ENCODE measurements at regions not wholly inside any gene's neighbourhood (a gene's known extent, or its start where the extent isn't known, plus 50 kb on each side); places are given as distances from the start of the nearest gene placed in this dataset.
"Not testable (repeated sequence)": the region's sequence is repeated elsewhere in the genome, so short reads cannot be mapped to it uniquely, and the experiment has no call there.

GRCh38 chr18:46236156-46236555 lies 132.0 kb downstream of the HAUS1 start:
- H3K36me3 ChIP-seq (ENCODE audit: insufficient read depth, low read length): no peaks in the 10 kb centered on the region
- peaks cover 16% of the 10 kb centered on the region; the same call in 1 of the 2 replicates for H3K4me1 ChIP-seq (ENCODE audit: insufficient read depth, low read length)
- 85% methylated on average over 4 of the region's 4 CpGs for WGBS
- no peak overlapping the region for H3K4me3 ChIP-seq (ENCODE audit: low read length)
- no peak overlapping the region for H3K9ac ChIP-seq (ENCODE audit: low read depth, low read length)
- H3K9me3 ChIP-seq (ENCODE audit: insufficient read depth, low read depth, low read length): no peaks in the 10 kb centered on the region
- H3K27me3 ChIP-seq (ENCODE audit: insufficient read depth, low read length): no peaks in the 10 kb centered on the region
- H3K27ac ChIP-seq (ENCODE audit: low read depth, low read length): no peak overlapping the region

GRCh38 chr18:46237891-46238290 lies 133.7 kb downstream of the HAUS1 start:
- WGBS: 100% methylated on average over 1 of the region's 1 CpG

GRCh38 chr18:46239549-46239948 lies 135.4 kb downstream of the HAUS1 start:
- Histone ChIP-seq H3K27ac (ENCODE audit: low read depth, low read length) (no peak overlapping the region), H3K36me3 (ENCODE audit: insufficient read depth, low read length) (no peaks in the 10 kb centered on the region), H3K4me1 (ENCODE audit: insufficient read depth, low read length) (peaks cover 16% of the 10 kb centered on the region; the same call in 1 of the 2 replicates), H3K9me3 (ENCODE audit: insufficient read depth, low read depth, low read length) (no peaks in the 10 kb centered on the region), H3K4me3 (ENCODE audit: low read length) (no peak overlapping the region), H3K9ac (ENCODE audit: low read depth, low read length) (no peak overlapping the region), H3K27me3 (ENCODE audit: insufficient read depth, low read length) (no peaks in the 10 kb centered on the region)

More at GRCh38 chr18:46237891-46238290, 133.7 kb downstream of the HAUS1 start:
- H3K9ac ChIP-seq (ENCODE audit: low read depth, low read length): no peak overlapping the region
- H3K9me3 ChIP-seq (ENCODE audit: insufficient read depth, low read depth, low read length): no peaks in the 10 kb centered on the region
- H3K4me1 ChIP-seq (ENCODE audit: insufficient read depth, low read length): peaks cover 16% of the 10 kb centered on the region; the same call in 1 of the 2 replicates
- H3K27me3 ChIP-seq (ENCODE audit: insufficient read depth, low read length): no peaks in the 10 kb centered on the region
- H3K27ac ChIP-seq (ENCODE audit: low read depth, low read length): no peak overlapping the region
- H3K36me3 ChIP-seq (ENCODE audit: insufficient read depth, low read length): no peaks in the 10 kb centered on the region
- no peak overlapping the region for H3K4me3 ChIP-seq (ENCODE audit: low read length)

- Histone ChIP-seq H3K4me1 (ENCODE audit: insufficient read depth, low read length) (peaks cover 16% of the 10 kb centered on the region; the same call in 1 of the 2 replicates), H3K9ac (ENCODE audit: low read depth, low read length) (no peak overlapping the region), H3K27me3 (ENCODE audit: insufficient read depth, low read length) (no peaks in the 10 kb centered on the region), H3K9me3 (ENCODE audit: insufficient read depth, low read depth, low read length) (no peaks in the 10 kb centered on the region), H3K36me3 (ENCODE audit: insufficient read depth, low read length) (no peaks in the 10 kb centered on the region), H3K27ac (ENCODE audit: low read depth, low read length) (no peak overlapping the region), H3K4me3 (ENCODE audit: low read length) (no peak overlapping the region)
- 71% methylated on average over 4 of the region's 4 CpGs for WGBS
These were observed 135.8 kb downstream of the HAUS1 start for GRCh38 chr18:46239998-46240397.

- not testable (repeated sequence) for H3K4me3 ChIP-seq (ENCODE audit: low read length); H3K27me3 ChIP-seq (ENCODE audit: insufficient read depth, low read length); H3K36me3 ChIP-seq (ENCODE audit: insufficient read depth, low read length); H3K27ac ChIP-seq (ENCODE audit: low read depth, low read length); H3K9me3 ChIP-seq (ENCODE audit: insufficient read depth, low read depth, low read length); H3K9ac ChIP-seq (ENCODE audit: low read depth, low read length)
- WGBS: 96% methylated on average over 7 of the region's 7 CpGs
- peaks cover 17% of the 10 kb centered on the region for H3K4me1 ChIP-seq (ENCODE audit: insufficient read depth, low read length)
These were observed 137.2 kb downstream of the HAUS1 start for GRCh38 chr18:46241393-46241792.

- no peaks in the 10 kb centered on the region for H3K27me3 ChIP-seq (ENCODE audit: insufficient read depth, low read length)
- 90% methylated on average over 5 of the region's 6 CpGs for WGBS
- no peak overlapping the region for H3K9ac ChIP-seq (ENCODE audit: low read depth, low read length)
- H3K36me3 ChIP-seq (ENCODE audit: insufficient read depth, low read length): no peaks in the 10 kb centered on the region
- no peaks in the 10 kb centered on the region for H3K9me3 ChIP-seq (ENCODE audit: insufficient read depth, low read depth, low read length)
- peaks cover 17% of the 10 kb centered on the region for H3K4me1 ChIP-seq (ENCODE audit: insufficient read depth, low read length)
- H3K4me3 ChIP-seq (ENCODE audit: low read length): no peak overlapping the region
- H3K27ac ChIP-seq (ENCODE audit: low read depth, low read length): no peak overlapping the region
These were observed 138.0 kb downstream of the HAUS1 start for GRCh38 chr18:46242183-46242582.

- Histone ChIP-seq H3K27me3 (ENCODE audit: insufficient read depth, low read length) (no peaks in the 10 kb centered on the region), H3K9ac (ENCODE audit: low read depth, low read length) (no peak overlapping the region), H3K4me1 (ENCODE audit: insufficient read depth, low read length) (peaks cover 17% of the 10 kb centered on the region), H3K27ac (ENCODE audit: low read depth, low read length) (no peak overlapping the region), H3K9me3 (ENCODE audit: insufficient read depth, low read depth, low read length) (no peaks in the 10 kb centered on the region), H3K36me3 (ENCODE audit: insufficient read depth, low read length) (no peaks in the 10 kb centered on the region), H3K4me3 (ENCODE audit: low read length) (no peak overlapping the region)
- 0% methylated on average over 1 of the region's 1 CpG for WGBS
These were observed 138.9 kb downstream of the HAUS1 start for GRCh38 chr18:46243095-46243494.

GRCh38 chr18:46243673-46244072 lies 139.5 kb downstream of the HAUS1 start:
- H3K27me3 ChIP-seq (ENCODE audit: insufficient read depth, low read length): no peaks in the 10 kb centered on the region
- no peak overlapping the region for H3K27ac ChIP-seq (ENCODE audit: low read depth, low read length)
- H3K4me3 ChIP-seq (ENCODE audit: low read length): no peak overlapping the region
- H3K36me3 ChIP-seq (ENCODE audit: insufficient read depth, low read length): no peaks in the 10 kb centered on the region
- 93% methylated on average over 3 of the region's 3 CpGs for WGBS
- H3K9me3 ChIP-seq (ENCODE audit: insufficient read depth, low read depth, low read length): no peaks in the 10 kb centered on the region
- H3K4me1 ChIP-seq (ENCODE audit: insufficient read depth, low read length): peaks cover 17% of the 10 kb centered on the region
- no peak overlapping the region for H3K9ac ChIP-seq (ENCODE audit: low read depth, low read length)

GRCh38 chr18:46246101-46246500 lies 141.9 kb downstream of the HAUS1 start:
- no peak overlapping the region for H3K9ac ChIP-seq (ENCODE audit: low read depth, low read length)
- H3K27ac ChIP-seq (ENCODE audit: low read depth, low read length): no peak overlapping the region
- H3K4me1 ChIP-seq (ENCODE audit: insufficient read depth, low read length): peaks cover 19% of the 10 kb centered on the region
- H3K9me3 ChIP-seq (ENCODE audit: insufficient read depth, low read depth, low read length): no peaks in the 10 kb centered on the region
- no peaks in the 10 kb centered on the region for H3K27me3 ChIP-seq (ENCODE audit: insufficient read depth, low read length)
- H3K36me3 ChIP-seq (ENCODE audit: insufficient read depth, low read length): no peaks in the 10 kb centered on the region
- 83% methylated on average over 2 of the region's 2 CpGs for WGBS
- no peak overlapping the region for H3K4me3 ChIP-seq (ENCODE audit: low read length)

- 93% methylated on average over 3 of the region's 3 CpGs for WGBS
- H3K4me1 ChIP-seq (ENCODE audit: insufficient read depth, low read length): peaks cover 19% of the 10 kb centered on the region
- H3K9me3 ChIP-seq (ENCODE audit: insufficient read depth, low read depth, low read length): no peaks in the 10 kb centered on the region
- no peaks in the 10 kb centered on the region for H3K36me3 ChIP-seq (ENCODE audit: insufficient read depth, low read length)
- no peak overlapping the region for H3K9ac ChIP-seq (ENCODE audit: low read depth, low read length)
- no peaks in the 10 kb centered on the region for H3K27me3 ChIP-seq (ENCODE audit: insufficient read depth, low read length)
- H3K27ac ChIP-seq (ENCODE audit: low read depth, low read length): no peak overlapping the region
- no peak overlapping the region for H3K4me3 ChIP-seq (ENCODE audit: low read length)
These were observed 143.8 kb downstream of the HAUS1 start for GRCh38 chr18:46247942-46248341.

GRCh38 chr18:46250084-46250811 lies 146.1 kb downstream of the HAUS1 start:
- H3K27ac ChIP-seq (ENCODE audit: low read depth, low read length): no peak overlapping the region
- 76% methylated on average over 4 of the region's 4 CpGs for WGBS
- no peak overlapping the region for H3K9ac ChIP-seq (ENCODE audit: low read depth, low read length)
- H3K4me3 ChIP-seq (ENCODE audit: low read length): no peak overlapping the region
- peaks cover 19% of the 10 kb centered on the region for H3K4me1 ChIP-seq (ENCODE audit: insufficient read depth, low read length)
- peaks cover 13% of the 10 kb centered on the region for H3K36me3 ChIP-seq (ENCODE audit: insufficient read depth, low read length)
- H3K27me3 ChIP-seq (ENCODE audit: insufficient read depth, low read length): no peaks in the 10 kb centered on the region
- no peaks in the 10 kb centered on the region for H3K9me3 ChIP-seq (ENCODE audit: insufficient read depth, low read depth, low read length)

GRCh38 chr18:46250812-46251173 lies 146.6 kb downstream of the HAUS1 start:
- Histone ChIP-seq H3K9me3 (ENCODE audit: insufficient read depth, low read depth, low read length) (no peaks in the 10 kb centered on the region), H3K4me3 (ENCODE audit: low read length) (no peak overlapping the region), H3K36me3 (ENCODE audit: insufficient read depth, low read length) (peaks cover 13% of the 10 kb centered on the region), H3K27ac (ENCODE audit: low read depth, low read length) (no peak overlapping the region), H3K27me3 (ENCODE audit: insufficient read depth, low read length) (no peaks in the 10 kb centered on the region), H3K9ac (ENCODE audit: low read depth, low read length) (no peak overlapping the region), H3K4me1 (ENCODE audit: insufficient read depth, low read length) (peaks cover 16% of the 10 kb centered on the region)
- WGBS: 47% methylated on average over 2 of the region's 2 CpGs

All from HUES64 (cell line).